DND-41 (cell line): ENCODE measurements at regions not wholly inside any gene's neighbourhood (a gene's known extent, or its start where the extent isn't known, plus 50 kb on each side); places are given as distances from the start of the nearest gene placed in this dataset.

Experiments used
- ATAC-seq: fragments of 200-7000 bp; cut with Tn5 transposase; 3 replicates; pipeline ENCODE4 v1.9.1; 2021; ENCODE audit warnings: low read depth; ENCODE audit not compliant: insufficient read depth
- DNase-seq: peaks from one replicate; pipeline ENCODE4 v3.0.0-alpha.2; 2020
- H2AFZ ChIP-seq: 2 replicates; pipeline ENCODE4 v1.6.0; 2012; ENCODE audit warnings: low read depth, low read length
- H3K27ac ChIP-seq: 2 replicates; pipeline ENCODE4 v1.5.1; 2012; ENCODE audit warnings: low read length, inconsistent platforms
- H3K27me3 ChIP-seq: fragments of 200-600 bp; sonication (generic); 2 replicates; pipeline ENCODE4 v1.6.0; 2012; ENCODE audit warnings: low read length, mild to moderate bottlenecking, inconsistent platforms; ENCODE audit not compliant: insufficient read depth, poor library complexity
- H3K36me3 ChIP-seq: 2 replicates; pipeline ENCODE4 v1.5.1; 2012; ENCODE audit warnings: low read length, inconsistent platforms; ENCODE audit not compliant: insufficient read depth
- H3K4me1 ChIP-seq: 2 replicates; pipeline ENCODE4 v1.5.1; 2012; ENCODE audit warnings: mild to moderate bottlenecking, low read length; ENCODE audit not compliant: insufficient read depth
- H3K4me2 ChIP-seq: 2 replicates; pipeline ENCODE4 v1.6.0; 2012; ENCODE audit warnings: mild to moderate bottlenecking, moderate library complexity, low read length, inconsistent platforms; ENCODE audit not compliant: insufficient read depth
- H3K4me3 ChIP-seq, 2 experiments: fragments of 200-600 bp in 1 of 2; shearing (Covaris generic) in 1 of 2; 2 replicates each; pipeline ENCODE4 v1.5.1; 2012 to 2016; ENCODE audit warnings: inconsistent platforms in 2 of 2, low read length in 2 of 2, mild to moderate bottlenecking in 2 of 2, low read depth in 1 of 2, moderate library complexity in 1 of 2
- H3K79me2 ChIP-seq: 2 replicates; pipeline ENCODE4 v1.6.0; 2012; ENCODE audit warnings: low read length, inconsistent platforms; ENCODE audit not compliant: insufficient read depth
- H3K9ac ChIP-seq: 2 replicates; pipeline ENCODE4 v1.6.0; 2012; ENCODE audit warnings: low read depth, mild to moderate bottlenecking, inconsistent platforms, low read length, moderate library complexity
- H3K9me3 ChIP-seq: 2 replicates; pipeline ENCODE4 v1.5.1; 2012; ENCODE audit warnings: low read length, moderate library complexity, mild to moderate bottlenecking, inconsistent platforms; ENCODE audit not compliant: insufficient read depth, severe bottlenecking
- H4K20me1 ChIP-seq: 2 replicates; pipeline ENCODE4 v1.6.0; 2012; ENCODE audit warnings: low read length; ENCODE audit not compliant: insufficient read depth
- CTCF ChIP-seq: IDR thresholded peaks from 2 replicates; pipeline ENCODE4 v1.5.1; 2012; ENCODE audit warnings: borderline replicate concordance, low read length, moderate library complexity, mild to moderate bottlenecking; ENCODE audit not compliant: poor library complexity, severe bottlenecking; ENCODE audit errors: extremely low read depth
- EZH2 ChIP-seq: IDR thresholded peaks from 3 replicates; pipeline ENCODE4 v1.6.1; 2012; ENCODE audit warnings: borderline replicate concordance, low read depth, mild to moderate bottlenecking, moderate library complexity, low read length, inconsistent platforms; ENCODE audit not compliant: severe bottlenecking

DNA sequence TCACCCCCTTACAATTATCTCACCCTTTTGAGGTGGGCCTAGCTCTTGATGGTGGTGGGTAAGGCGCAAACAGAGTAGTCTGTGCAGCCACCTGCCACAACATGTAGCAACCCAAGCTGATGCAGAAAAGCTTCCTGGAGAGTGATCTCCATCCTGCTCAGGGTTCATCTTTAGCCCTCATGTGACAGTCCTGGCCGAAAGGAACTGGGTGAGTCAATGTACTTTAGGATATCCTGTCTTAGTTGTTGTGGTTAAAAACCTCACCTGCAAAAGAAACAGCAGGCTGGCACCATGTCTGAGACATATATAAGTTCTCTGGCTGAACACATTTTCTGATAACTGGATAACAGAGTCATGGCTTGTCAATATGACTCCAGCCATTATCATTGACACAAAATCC lies 183.5 kb upstream of the CPHXL start:
- peak; percentile 52; the same call in 1 of the 3 replicates for ATAC-seq
- TF ChIP-seq CTCF: no peak
- TF ChIP-seq EZH2: no peak

GRCh38 chr16:75911896-75912295 lies 185.6 kb upstream of the CPHXL start:
- H2AFZ ChIP-seq: no peak overlapping the region
- TF ChIP-seq CTCF (no peak), EZH2 (no peak)
- H3K4me1 ChIP-seq: no peaks in the 10 kb centered on the region
- H3K9me3 ChIP-seq: no peaks in the 10 kb centered on the region
- ATAC-seq (no peak), DNase-seq (no peak)
- no peak overlapping the region for H3K27ac ChIP-seq
- H3K4me2 ChIP-seq: no peak overlapping the region
- no peaks in the 10 kb centered on the region for H3K79me2 ChIP-seq
- H3K27me3 ChIP-seq: peaks cover 5% of the 10 kb centered on the region
- H3K4me3 ChIP-seq: no peak overlapping the region
- no peak overlapping the region for H3K9ac ChIP-seq
- H4K20me1 ChIP-seq: no peaks in the 10 kb centered on the region
- no peaks in the 10 kb centered on the region for H3K36me3 ChIP-seq

More for the DNA sequence above, 183.5 kb upstream of the CPHXL start:
- H3K9ac ChIP-seq: no peak overlapping the region
- H3K4me2 ChIP-seq: no peak overlapping the region
- no peak for DNase-seq
- H3K27ac ChIP-seq: no peak overlapping the region
- H2AFZ ChIP-seq: no peak overlapping the region
- H4K20me1 ChIP-seq: no peaks in the 10 kb centered on the region
- no peaks in the 10 kb centered on the region for H3K9me3 ChIP-seq
- H3K27me3 ChIP-seq: peaks cover 5% of the 10 kb centered on the region
- H3K79me2 ChIP-seq: no peaks in the 10 kb centered on the region
- H3K4me3 ChIP-seq: no peak overlapping the region
- H3K4me1 ChIP-seq: no peaks in the 10 kb centered on the region
- no peaks in the 10 kb centered on the region for H3K36me3 ChIP-seq

GRCh38 chr16:75913958-75914357 lies 187.7 kb upstream of the CPHXL start:
- Histone ChIP-seq H3K27me3 (peaks cover 6% of the 10 kb centered on the region), H3K9ac (no peak overlapping the region), H3K4me2 (no peak overlapping the region), H3K79me2 (no peaks in the 10 kb centered on the region), H4K20me1 (no peaks in the 10 kb centered on the region), H3K4me3 (no peak overlapping the region), H3K9me3 (no peaks in the 10 kb centered on the region), H2AFZ (no peak overlapping the region), H3K36me3 (no peaks in the 10 kb centered on the region), H3K4me1 (no peaks in the 10 kb centered on the region), H3K27ac (no peak overlapping the region)
- TF ChIP-seq CTCF: no peak
- no peak for TF ChIP-seq EZH2
- ATAC-seq (no peak), DNase-seq (no peak)

GRCh38 chr16:75916451-75916850 lies 190.2 kb upstream of the CPHXL start:
- Histone ChIP-seq H3K4me3 (no peak overlapping the region), H2AFZ (no peak overlapping the region), H3K27ac (no peak overlapping the region), H3K4me2 (no peak overlapping the region), H4K20me1 (no peaks in the 10 kb centered on the region), H3K27me3 (peaks cover 5% of the 10 kb centered on the region), H3K9me3 (no peaks in the 10 kb centered on the region), H3K79me2 (no peaks in the 10 kb centered on the region), H3K4me1 (no peaks in the 10 kb centered on the region), H3K36me3 (no peaks in the 10 kb centered on the region), H3K9ac (no peak overlapping the region)
- TF ChIP-seq CTCF (no peak), EZH2 (no peak)
- no peak for DNase-seq
- ATAC-seq: no peak
